ENCODE measurements at regions not wholly inside any gene's neighbourhood (a gene's known extent, or its start where the extent isn't known, plus 50 kb on each side); places are given as distances from the start of the nearest gene placed in this dataset.

- TF ChIP-seq, protein P1, sequence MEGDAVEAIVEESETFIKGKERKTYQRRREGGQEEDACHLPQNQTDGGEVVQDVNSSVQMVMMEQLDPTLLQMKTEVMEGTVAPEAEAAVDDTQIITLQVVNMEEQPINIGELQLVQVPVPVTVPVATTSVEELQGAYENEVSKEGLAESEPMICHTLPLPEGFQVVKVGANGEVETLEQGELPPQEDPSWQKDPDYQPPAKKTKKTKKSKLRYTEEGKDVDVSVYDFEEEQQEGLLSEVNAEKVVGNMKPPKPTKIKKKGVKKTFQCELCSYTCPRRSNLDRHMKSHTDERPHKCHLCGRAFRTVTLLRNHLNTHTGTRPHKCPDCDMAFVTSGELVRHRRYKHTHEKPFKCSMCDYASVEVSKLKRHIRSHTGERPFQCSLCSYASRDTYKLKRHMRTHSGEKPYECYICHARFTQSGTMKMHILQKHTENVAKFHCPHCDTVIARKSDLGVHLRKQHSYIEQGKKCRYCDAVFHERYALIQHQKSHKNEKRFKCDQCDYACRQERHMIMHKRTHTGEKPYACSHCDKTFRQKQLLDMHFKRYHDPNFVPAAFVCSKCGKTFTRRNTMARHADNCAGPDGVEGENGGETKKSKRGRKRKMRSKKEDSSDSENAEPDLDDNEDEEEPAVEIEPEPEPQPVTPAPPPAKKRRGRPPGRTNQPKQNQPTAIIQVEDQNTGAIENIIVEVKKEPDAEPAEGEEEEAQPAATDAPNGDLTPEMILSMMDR (conservative IDR thresholded peaks at IDR 0.05; ENCODE audit: low read length) = no peak
- TF ChIP-seq EZH2phosphoT487 (IDR thresholded peaks at IDR 0.05; ENCODE audit: borderline replicate concordance) = no peak
Observed at GRCh38 chr6:125361868-125362267, 60.1 kb upstream of the HDDC2 start.

Measured in Loucy (cell line).